Hepatocyte (in vitro differentiated cells): ENCODE measurements at regions not wholly inside any gene's neighbourhood (a gene's known extent, or its start where the extent isn't known, plus 50 kb on each side); places are given as distances from the start of the nearest gene placed in this dataset.

Source experiments
- DNase-seq: peaks from one replicate; pipeline ENCODE4 v3.0.0-alpha.2; 2016; ENCODE audit warnings: low spot score
- H2AFZ ChIP-seq: fragments of 200-600 bp; sonication (generic); 2 replicates; pipeline ENCODE4 v1.6.0; 2016; ENCODE audit warnings: antibody characterized with exemption, mild to moderate bottlenecking
- H3K27ac ChIP-seq: fragments of 200-600 bp; sonication (generic); 2 replicates; pipeline ENCODE4 v1.5.1; 2016; ENCODE audit warnings: mild to moderate bottlenecking
- H3K27me3 ChIP-seq: fragments of 200-600 bp; sonication (generic); 2 replicates; pipeline ENCODE4 v1.6.1; 2016
- H3K36me3 ChIP-seq: fragments of 200-600 bp; sonication (generic); replicated peaks from 2 replicates; pipeline ENCODE4 v1.5.1; 2016; ENCODE audit warnings: low read depth; ENCODE audit not compliant: insufficient read depth
- H3K4me1 ChIP-seq: fragments of 200-600 bp; sonication (generic); 2 replicates; pipeline ENCODE4 v1.5.1; 2016; ENCODE audit warnings: mild to moderate bottlenecking, moderate library complexity; ENCODE audit not compliant: insufficient read depth
- H3K4me2 ChIP-seq: fragments of 200-600 bp; sonication (generic); 2 replicates; pipeline ENCODE4 v1.6.0; 2016
- H3K4me3 ChIP-seq: fragments of 200-600 bp; sonication (generic); 2 replicates; pipeline ENCODE4 v1.5.1; 2016; ENCODE audit warnings: mild to moderate bottlenecking
- H3K79me2 ChIP-seq: fragments of 200-600 bp; sonication (generic); 2 replicates; pipeline ENCODE4 v1.6.0; 2017; ENCODE audit warnings: mild to moderate bottlenecking
- H3K9me2 ChIP-seq: fragments of 200-600 bp; sonication (generic); replicated peaks from 2 replicates; pipeline ENCODE4 v1.6.0; 2017; ENCODE audit warnings: mild to moderate bottlenecking; ENCODE audit not compliant: insufficient read depth
- H3K9me3 ChIP-seq: fragments of 200-600 bp; sonication (generic); 2 replicates; pipeline ENCODE4 v1.5.1; 2016; ENCODE audit warnings: low read depth, mild to moderate bottlenecking
- H4K20me1 ChIP-seq: fragments of 200-600 bp; sonication (generic); 2 replicates; pipeline ENCODE4 v1.6.0; 2016; ENCODE audit warnings: mild to moderate bottlenecking; ENCODE audit not compliant: insufficient read depth, poor library complexity, severe bottlenecking
- EZH2 ChIP-seq: fragments of 200-600 bp; sonication (generic); IDR thresholded peaks from 2 replicates; pipeline ENCODE4 v1.6.1; 2016; ENCODE audit warnings: antibody characterized with exemption, mild to moderate bottlenecking, borderline replicate concordance
- EZH2phosphoT487 ChIP-seq: fragments of 200-600 bp; sonication (generic); IDR thresholded peaks from one replicate; pipeline ENCODE4 v1.6.1; 2018; ENCODE audit warnings: antibody characterized with exemption, mild to moderate bottlenecking, low read depth, moderate library complexity; ENCODE audit not compliant: unreplicated experiment, severe bottlenecking
- WGBS: methylation state at CpG from one replicate; pipeline ENCODE4 v1.1.6; 2016; ENCODE audit warnings: low lambda C conversion rate; ENCODE audit errors: missing lambda C conversion rate; 5-methylcytosine and 5-hydroxymethylcytosine counted together
- TF ChIP-seq, protein P1 (sequence below): fragments of 200-600 bp; sonication (generic); IDR thresholded peaks from 2 replicates; pipeline ENCODE4 v1.5.1; 2016; ENCODE audit warnings: antibody characterized with exemption, mild to moderate bottlenecking; ENCODE audit not compliant: poor library complexity

DNA sequence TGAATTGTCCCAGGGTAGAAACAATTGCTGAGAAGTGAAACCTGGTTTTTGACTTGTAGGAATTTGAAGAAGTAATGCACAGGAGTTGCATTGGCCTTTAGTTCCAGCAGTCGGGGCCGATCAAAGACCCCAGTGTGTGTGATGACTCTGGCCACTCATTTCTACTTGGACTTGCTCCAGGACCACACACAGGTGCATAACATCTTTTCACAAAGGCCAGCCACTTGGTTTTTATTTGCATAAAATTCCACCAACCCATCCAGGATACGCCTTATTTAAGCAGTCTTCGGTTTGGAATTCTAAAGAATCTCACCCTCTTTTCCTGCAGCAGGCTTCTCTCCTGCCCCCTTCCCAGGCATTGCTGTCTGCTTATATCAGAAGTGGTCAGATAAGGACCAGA is 162.0 kb upstream of the HABP2 start:
- H3K9me2 ChIP-seq, result no peaks in the 10 kb centered on the region
- H3K27me3 ChIP-seq, result no peaks in the 10 kb centered on the region
- H3K27ac ChIP-seq, result no peak overlapping the region
- peaks cover under 1% of the 10 kb centered on the region for H3K4me1 ChIP-seq
- no peaks in the 10 kb centered on the region for H3K36me3 ChIP-seq
- H3K79me2 ChIP-seq, result no peaks in the 10 kb centered on the region
- no peaks in the 10 kb centered on the region for H3K9me3 ChIP-seq
- TF ChIP-seq EZH2phosphoT487 (no peak), EZH2 (no peak)
- TF ChIP-seq, protein P1, sequence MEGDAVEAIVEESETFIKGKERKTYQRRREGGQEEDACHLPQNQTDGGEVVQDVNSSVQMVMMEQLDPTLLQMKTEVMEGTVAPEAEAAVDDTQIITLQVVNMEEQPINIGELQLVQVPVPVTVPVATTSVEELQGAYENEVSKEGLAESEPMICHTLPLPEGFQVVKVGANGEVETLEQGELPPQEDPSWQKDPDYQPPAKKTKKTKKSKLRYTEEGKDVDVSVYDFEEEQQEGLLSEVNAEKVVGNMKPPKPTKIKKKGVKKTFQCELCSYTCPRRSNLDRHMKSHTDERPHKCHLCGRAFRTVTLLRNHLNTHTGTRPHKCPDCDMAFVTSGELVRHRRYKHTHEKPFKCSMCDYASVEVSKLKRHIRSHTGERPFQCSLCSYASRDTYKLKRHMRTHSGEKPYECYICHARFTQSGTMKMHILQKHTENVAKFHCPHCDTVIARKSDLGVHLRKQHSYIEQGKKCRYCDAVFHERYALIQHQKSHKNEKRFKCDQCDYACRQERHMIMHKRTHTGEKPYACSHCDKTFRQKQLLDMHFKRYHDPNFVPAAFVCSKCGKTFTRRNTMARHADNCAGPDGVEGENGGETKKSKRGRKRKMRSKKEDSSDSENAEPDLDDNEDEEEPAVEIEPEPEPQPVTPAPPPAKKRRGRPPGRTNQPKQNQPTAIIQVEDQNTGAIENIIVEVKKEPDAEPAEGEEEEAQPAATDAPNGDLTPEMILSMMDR, result no peak
- 70% methylated on average over 4 of the region's 4 CpGs for WGBS
- no peaks in the 10 kb centered on the region for H4K20me1 ChIP-seq
- no peak for DNase-seq
- H2AFZ ChIP-seq, result no peak overlapping the region
- H3K4me3 ChIP-seq, result no peak overlapping the region
- no peak overlapping the region for H3K4me2 ChIP-seq

DNA sequence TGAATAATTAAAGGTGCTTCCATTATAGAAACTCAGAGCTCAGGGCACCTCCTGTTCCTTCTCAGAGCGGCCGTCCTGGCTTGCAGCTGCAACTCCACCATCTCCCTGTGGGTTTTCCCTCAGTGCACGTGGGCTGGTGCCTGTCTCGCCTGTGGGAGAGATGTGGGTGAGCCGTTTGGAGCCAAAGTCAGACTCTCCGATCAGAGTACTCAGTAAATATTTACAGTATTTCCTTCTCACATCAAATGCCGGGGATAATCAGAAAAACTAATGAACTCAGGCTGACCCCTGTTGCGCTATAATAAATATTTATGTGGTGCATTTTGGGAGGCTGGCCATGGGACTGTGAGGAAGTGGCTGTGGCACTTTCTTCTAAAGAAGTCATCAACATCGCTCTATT is 155.8 kb upstream of the HABP2 start:
- H3K4me1 ChIP-seq, result no peaks in the 10 kb centered on the region
- TF ChIP-seq EZH2phosphoT487, result no peak
- no peak for TF ChIP-seq EZH2
- TF ChIP-seq, protein P1, result no peak
- no peaks in the 10 kb centered on the region for H3K9me3 ChIP-seq
- WGBS, result 45% methylated on average over 9 of the region's 9 CpGs
- no peak overlapping the region for H3K4me3 ChIP-seq
- H3K36me3 ChIP-seq, result no peaks in the 10 kb centered on the region
- H2AFZ ChIP-seq, result no peak overlapping the region
- H3K79me2 ChIP-seq, result no peaks in the 10 kb centered on the region
- H3K27ac ChIP-seq, result no peak overlapping the region
- no peaks in the 10 kb centered on the region for H3K9me2 ChIP-seq
- no peaks in the 10 kb centered on the region for H3K27me3 ChIP-seq
- peak; percentile 6 for DNase-seq
- no peaks in the 10 kb centered on the region for H4K20me1 ChIP-seq
- H3K4me2 ChIP-seq, result peak overlapping the region; percentile 29

DNA sequence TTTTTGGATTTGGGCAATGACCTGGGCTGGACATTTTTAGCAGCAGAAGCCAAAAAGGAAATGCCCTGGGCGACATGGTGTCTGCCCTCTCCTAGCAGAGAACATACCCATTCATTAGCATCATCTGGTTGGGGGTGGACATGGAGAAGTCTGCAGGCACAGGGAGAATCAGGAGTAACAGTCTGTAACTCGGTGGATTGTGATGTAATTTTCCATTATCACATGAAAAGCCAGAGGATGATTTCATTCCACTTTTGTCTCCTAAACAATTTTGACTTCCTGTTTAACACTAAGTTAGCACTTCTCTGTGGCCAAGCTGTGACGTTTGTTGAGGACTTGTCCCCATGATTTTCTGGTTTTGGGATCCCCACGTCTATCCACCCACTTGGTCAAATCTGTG is 153.8 kb upstream of the HABP2 start:
- no peaks in the 10 kb centered on the region for H3K9me3 ChIP-seq
- no peak overlapping the region for H2AFZ ChIP-seq
- H3K9me2 ChIP-seq, result no peaks in the 10 kb centered on the region
- no peaks in the 10 kb centered on the region for H3K27me3 ChIP-seq
- no peaks in the 10 kb centered on the region for H3K79me2 ChIP-seq
- DNase-seq, result no peak
- H3K4me3 ChIP-seq, result no peak overlapping the region
- H3K4me2 ChIP-seq, result no peak overlapping the region
- WGBS, result 78% methylated on average over 4 of the region's 4 CpGs
- TF ChIP-seq, protein P1, result no peak
- TF ChIP-seq EZH2 (no peak), EZH2phosphoT487 (no peak)
- no peaks in the 10 kb centered on the region for H3K4me1 ChIP-seq
- H3K36me3 ChIP-seq, result no peaks in the 10 kb centered on the region
- no peaks in the 10 kb centered on the region for H4K20me1 ChIP-seq
- H3K27ac ChIP-seq, result no peak overlapping the region

DNA sequence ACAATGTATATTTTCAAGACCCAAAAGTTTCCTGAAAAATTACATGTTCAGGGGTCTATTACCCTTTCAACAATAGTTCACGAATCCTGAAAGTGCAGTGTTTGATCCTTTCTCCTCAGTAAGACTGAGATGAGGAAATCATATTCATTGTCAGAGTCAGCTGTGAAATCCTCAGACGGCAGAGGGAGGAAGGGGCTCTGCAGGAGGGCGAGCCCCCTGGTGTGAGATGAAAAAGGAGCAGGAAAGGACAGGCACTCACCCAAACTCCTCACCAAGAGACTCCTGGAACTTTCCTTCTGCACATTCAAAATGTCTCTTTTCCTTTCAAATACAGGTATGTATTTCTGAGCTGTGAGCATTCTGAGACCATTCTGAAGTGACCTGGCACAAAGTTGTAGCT is 150.3 kb upstream of the HABP2 start:
- no peak for DNase-seq
- no peaks in the 10 kb centered on the region for H3K27me3 ChIP-seq

More for the DNA sequence above, 150.3 kb upstream of the HABP2 start:
- 54% methylated on average over 3 of the region's 3 CpGs for WGBS
- no peak overlapping the region for H3K4me2 ChIP-seq
- H3K9me2 ChIP-seq, result no peaks in the 10 kb centered on the region
- H4K20me1 ChIP-seq, result no peaks in the 10 kb centered on the region
- no peaks in the 10 kb centered on the region for H3K79me2 ChIP-seq
- no peaks in the 10 kb centered on the region for H3K4me1 ChIP-seq
- no peaks in the 10 kb centered on the region for H3K36me3 ChIP-seq
- TF ChIP-seq, protein P1, result no peak
- no peak for TF ChIP-seq EZH2
- TF ChIP-seq EZH2phosphoT487, result no peak
- no peak overlapping the region for H2AFZ ChIP-seq
- H3K27ac ChIP-seq, result no peak overlapping the region
- no peak overlapping the region for H3K4me3 ChIP-seq
- H3K9me3 ChIP-seq, result no peaks in the 10 kb centered on the region
